ENCODE measurements at regions not wholly inside any gene's neighbourhood (a gene's known extent, or its start where the extent isn't known, plus 50 kb on each side); places are given as distances from the start of the nearest gene placed in this dataset.

- Mint-ChIP-seq H3K27me3 (ENCODE audit: insufficient read depth, low read depth, poor library complexity) (peaks cover 4% of the 10 kb centered on the region), H3K36me3 (ENCODE audit: low read depth) (no peaks in the 10 kb centered on the region; the same call in 2 of the 3 replicates), H3K4me3 (no peak overlapping the region), H3K27ac (no peak overlapping the region), H3K4me1 (peaks cover 11% of the 10 kb centered on the region), H3K9me3 (no peaks in the 10 kb centered on the region; the same call in 2 of the 3 replicates)
- Histone ChIP-seq H3K36me3 (ENCODE audit: insufficient read depth) (no peaks in the 10 kb centered on the region), H3K9me2 (ENCODE audit: insufficient read depth) (no peaks in the 10 kb centered on the region), H4K20me1 (replicated peaks; ENCODE audit: insufficient read depth) (no peaks in the 10 kb centered on the region), H3K79me2 (replicated peaks; ENCODE audit: insufficient read depth) (no peaks in the 10 kb centered on the region), H3K27ac (ENCODE audit: low read depth) (no peak overlapping the region), H3K4me2 (no peak overlapping the region), H2AFZ (no peak overlapping the region), H3K27me3 (ENCODE audit: insufficient read depth) (no peaks in the 10 kb centered on the region), H3K4me1 (ENCODE audit: insufficient read depth) (peaks cover 10% of the 10 kb centered on the region; the same call in 1 of the 2 replicates), H3K4me3 (no peak overlapping the region), H3F3A (replicated peaks; ENCODE audit: low read depth) (no peaks in the 10 kb centered on the region)
- no peak for DNase-seq (ENCODE audit: low spot score)
- TF ChIP-seq CTCF (conservative IDR thresholded peaks at IDR 0.05; ENCODE audit: low read depth in 2 of 2) = no peak
- TF ChIP-seq EZH2phosphoT487 (IDR thresholded peaks at IDR 0.05; ENCODE audit: unreplicated experiment) = no peak
- no peak for TF ChIP-seq EZH2 (IDR thresholded peaks at IDR 0.05; ENCODE audit: low read depth, unreplicated experiment)
- no peak for TF ChIP-seq ZNF331 (CRISPR knock-in tag; IDR thresholded peaks at IDR 0.05; ENCODE audit: low read depth)
- TF ChIP-seq ZNF114 (CRISPR knock-in tag; IDR thresholded peaks at IDR 0.05) = no peak
- TF ChIP-seq, protein P1, sequence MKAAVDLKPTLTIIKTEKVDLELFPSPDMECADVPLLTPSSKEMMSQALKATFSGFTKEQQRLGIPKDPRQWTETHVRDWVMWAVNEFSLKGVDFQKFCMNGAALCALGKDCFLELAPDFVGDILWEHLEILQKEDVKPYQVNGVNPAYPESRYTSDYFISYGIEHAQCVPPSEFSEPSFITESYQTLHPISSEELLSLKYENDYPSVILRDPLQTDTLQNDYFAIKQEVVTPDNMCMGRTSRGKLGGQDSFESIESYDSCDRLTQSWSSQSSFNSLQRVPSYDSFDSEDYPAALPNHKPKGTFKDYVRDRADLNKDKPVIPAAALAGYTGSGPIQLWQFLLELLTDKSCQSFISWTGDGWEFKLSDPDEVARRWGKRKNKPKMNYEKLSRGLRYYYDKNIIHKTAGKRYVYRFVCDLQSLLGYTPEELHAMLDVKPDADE (IDR thresholded peaks at IDR 0.05) = no peak
- no peak for TF ChIP-seq REST (IDR thresholded peaks at IDR 0.05; ENCODE audit: unreplicated experiment)
- no peak for TF ChIP-seq JUNB (IDR thresholded peaks at IDR 0.05; ENCODE audit: unreplicated experiment)
- TF ChIP-seq CREB1 (CRISPR knock-in tag; IDR thresholded peaks at IDR 0.05; ENCODE audit: low read depth) = no peak
- no peak for TF ChIP-seq POLR2AphosphoS5 (IDR thresholded peaks at IDR 0.05; ENCODE audit: low read depth)
- TF ChIP-seq NANOG (IDR thresholded peaks at IDR 0.05; ENCODE audit: borderline replicate concordance) = no peak
- TF ChIP-seq STAT1 (IDR thresholded peaks at IDR 0.05; ENCODE audit: unreplicated experiment) = no peak
- TF ChIP-seq, protein P2, sequence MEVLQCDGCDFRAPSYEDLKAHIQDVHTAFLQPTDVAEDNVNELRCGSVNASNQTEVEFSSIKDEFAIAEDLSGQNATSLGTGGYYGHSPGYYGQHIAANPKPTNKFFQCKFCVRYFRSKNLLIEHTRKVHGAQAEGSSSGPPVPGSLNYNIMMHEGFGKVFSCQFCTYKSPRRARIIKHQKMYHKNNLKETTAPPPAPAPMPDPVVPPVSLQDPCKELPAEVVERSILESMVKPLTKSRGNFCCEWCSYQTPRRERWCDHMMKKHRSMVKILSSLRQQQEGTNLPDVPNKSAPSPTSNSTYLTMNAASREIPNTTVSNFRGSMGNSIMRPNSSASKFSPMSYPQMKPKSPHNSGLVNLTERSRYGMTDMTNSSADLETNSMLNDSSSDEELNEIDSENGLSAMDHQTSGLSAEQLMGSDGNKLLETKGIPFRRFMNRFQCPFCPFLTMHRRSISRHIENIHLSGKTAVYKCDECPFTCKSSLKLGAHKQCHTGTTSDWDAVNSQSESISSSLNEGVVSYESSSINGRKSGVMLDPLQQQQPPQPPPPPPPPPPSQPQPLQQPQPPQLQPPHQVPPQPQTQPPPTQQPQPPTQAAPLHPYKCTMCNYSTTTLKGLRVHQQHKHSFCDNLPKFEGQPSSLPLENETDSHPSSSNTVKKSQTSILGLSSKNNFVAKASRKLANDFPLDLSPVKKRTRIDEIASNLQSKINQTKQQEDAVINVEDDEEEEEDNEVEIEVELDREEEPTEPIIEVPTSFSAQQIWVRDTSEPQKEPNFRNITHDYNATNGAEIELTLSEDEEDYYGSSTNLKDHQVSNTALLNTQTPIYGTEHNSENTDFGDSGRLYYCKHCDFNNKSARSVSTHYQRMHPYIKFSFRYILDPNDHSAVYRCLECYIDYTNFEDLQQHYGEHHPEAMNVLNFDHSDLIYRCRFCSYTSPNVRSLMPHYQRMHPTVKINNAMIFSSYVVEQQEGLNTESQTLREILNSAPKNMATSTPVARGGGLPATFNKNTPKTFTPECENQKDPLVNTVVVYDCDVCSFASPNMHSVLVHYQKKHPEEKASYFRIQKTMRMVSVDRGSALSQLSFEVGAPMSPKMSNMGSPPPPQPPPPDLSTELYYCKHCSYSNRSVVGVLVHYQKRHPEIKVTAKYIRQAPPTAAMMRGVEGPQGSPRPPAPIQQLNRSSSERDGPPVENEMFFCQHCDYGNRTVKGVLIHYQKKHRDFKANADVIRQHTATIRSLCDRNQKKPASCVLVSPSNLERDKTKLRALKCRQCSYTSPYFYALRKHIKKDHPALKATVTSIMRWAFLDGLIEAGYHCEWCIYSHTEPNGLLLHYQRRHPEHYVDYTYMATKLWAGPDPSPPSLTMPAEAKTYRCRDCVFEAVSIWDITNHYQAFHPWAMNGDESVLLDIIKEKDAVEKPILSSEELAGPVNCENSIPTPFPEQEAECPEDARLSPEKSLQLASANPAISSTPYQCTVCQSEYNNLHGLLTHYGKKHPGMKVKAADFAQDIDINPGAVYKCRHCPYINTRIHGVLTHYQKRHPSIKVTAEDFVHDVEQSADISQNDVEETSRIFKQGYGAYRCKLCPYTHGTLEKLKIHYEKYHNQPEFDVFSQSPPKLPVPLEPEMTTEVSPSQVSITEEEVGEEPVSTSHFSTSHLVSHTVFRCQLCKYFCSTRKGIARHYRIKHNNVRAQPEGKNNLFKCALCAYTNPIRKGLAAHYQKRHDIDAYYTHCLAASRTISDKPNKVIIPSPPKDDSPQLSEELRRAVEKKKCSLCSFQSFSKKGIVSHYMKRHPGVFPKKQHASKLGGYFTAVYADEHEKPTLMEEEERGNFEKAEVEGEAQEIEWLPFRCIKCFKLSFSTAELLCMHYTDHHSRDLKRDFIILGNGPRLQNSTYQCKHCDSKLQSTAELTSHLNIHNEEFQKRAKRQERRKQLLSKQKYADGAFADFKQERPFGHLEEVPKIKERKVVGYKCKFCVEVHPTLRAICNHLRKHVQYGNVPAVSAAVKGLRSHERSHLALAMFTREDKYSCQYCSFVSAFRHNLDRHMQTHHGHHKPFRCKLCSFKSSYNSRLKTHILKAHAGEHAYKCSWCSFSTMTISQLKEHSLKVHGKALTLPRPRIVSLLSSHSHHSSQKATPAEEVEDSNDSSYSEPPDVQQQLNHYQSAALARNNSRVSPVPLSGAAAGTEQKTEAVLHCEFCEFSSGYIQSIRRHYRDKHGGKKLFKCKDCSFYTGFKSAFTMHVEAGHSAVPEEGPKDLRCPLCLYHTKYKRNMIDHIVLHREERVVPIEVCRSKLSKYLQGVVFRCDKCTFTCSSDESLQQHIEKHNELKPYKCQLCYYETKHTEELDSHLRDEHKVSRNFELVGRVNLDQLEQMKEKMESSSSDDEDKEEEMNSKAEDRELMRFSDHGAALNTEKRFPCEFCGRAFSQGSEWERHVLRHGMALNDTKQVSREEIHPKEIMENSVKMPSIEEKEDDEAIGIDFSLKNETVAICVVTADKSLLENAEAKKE (CRISPR knock-in tag; IDR thresholded peaks at IDR 0.05) = no peak
- no peak for ATAC-seq
Measured at GRCh38 chr16:5459863-5460262, 362.3 kb upstream of the EEF2KMT start.
